KMS-11 (cell line): ENCODE measurements at regions not wholly inside any gene's neighbourhood (a gene's known extent, or its start where the extent isn't known, plus 50 kb on each side); places are given as distances from the start of the nearest gene placed in this dataset.

Experiments used
- H2AFZ ChIP-seq: fragments of 200-600 bp; sonication (generic); 2 replicates; pipeline ENCODE4 v1.6.1; 2016; ENCODE audit warnings: antibody characterized with exemption, mixed run types, low read depth
- H3K27ac ChIP-seq: fragments of 200-600 bp; sonication (generic); 2 replicates; pipeline ENCODE4 v1.6.1; 2016; ENCODE audit warnings: mild to moderate bottlenecking, mixed run types
- H3K27me3 ChIP-seq: fragments of 200-600 bp; sonication (generic); 2 replicates; pipeline ENCODE4 v1.6.1; 2017; ENCODE audit warnings: mild to moderate bottlenecking, low read depth, mixed run types, moderate library complexity; ENCODE audit not compliant: insufficient read depth
- H3K36me3 ChIP-seq: fragments of 200-600 bp; sonication (generic); 2 replicates; pipeline ENCODE4 v1.6.1; 2017; ENCODE audit warnings: mild to moderate bottlenecking, mixed run types; ENCODE audit not compliant: insufficient read depth
- H3K4me1 ChIP-seq: fragments of 200-600 bp; sonication (generic); 2 replicates; pipeline ENCODE4 v1.6.1; 2016; ENCODE audit warnings: mild to moderate bottlenecking, low read depth, mixed run types; ENCODE audit not compliant: poor library complexity, severe bottlenecking
- H3K4me2 ChIP-seq: fragments of 200-600 bp; sonication (generic); 2 replicates; pipeline ENCODE4 v1.7.0; 2016; ENCODE audit warnings: mild to moderate bottlenecking, mixed run types
- H3K4me3 ChIP-seq: fragments of 200-600 bp; sonication (generic); IDR thresholded peaks from 2 replicates; pipeline ENCODE4 v1.6.1; 2017; ENCODE audit warnings: low read depth, low read length, mixed read lengths; ENCODE audit not compliant: insufficient read depth
- H3K79me2 ChIP-seq: fragments of 200-600 bp; sonication (generic); 2 replicates; pipeline ENCODE4 v1.6.1; 2016; ENCODE audit warnings: low read depth, mixed run types; ENCODE audit not compliant: insufficient read depth
- H3K9ac ChIP-seq: fragments of 200-600 bp; sonication (generic); 2 replicates; pipeline ENCODE4 v1.6.1; 2016; ENCODE audit warnings: mild to moderate bottlenecking, mixed run types
- H4K20me1 ChIP-seq: fragments of 200-600 bp; sonication (generic); 2 replicates; pipeline ENCODE4 v1.6.1; 2016; ENCODE audit warnings: mild to moderate bottlenecking, mixed run types; ENCODE audit not compliant: insufficient read depth
- CTCF ChIP-seq: fragments of 200-600 bp; sonication (generic); conservative IDR thresholded peaks from 2 replicates; pipeline ENCODE4 v1.6.1; 2017; ENCODE audit warnings: low read depth, mild to moderate bottlenecking, antibody characterized with exemption, low read length, moderate library complexity, mixed read lengths

GRCh38 chr5:144024545-144024944 lies 145.9 kb downstream of the YIPF5 start:
- Histone ChIP-seq H3K9ac (no peak overlapping the region), H2AFZ (no peak overlapping the region), H3K4me1 (no peaks in the 10 kb centered on the region), H3K27ac (no peak overlapping the region), H3K4me3 (no peak overlapping the region), H3K36me3 (no peaks in the 10 kb centered on the region), H4K20me1 (no peaks in the 10 kb centered on the region), H3K79me2 (no peaks in the 10 kb centered on the region), H3K27me3 (no peaks in the 10 kb centered on the region), H3K4me2 (no peak overlapping the region)
- TF ChIP-seq CTCF = no peak

- Histone ChIP-seq H3K4me2 (no peak overlapping the region), H3K36me3 (no peaks in the 10 kb centered on the region), H3K4me1 (no peaks in the 10 kb centered on the region), H3K27me3 (no peaks in the 10 kb centered on the region), H2AFZ (no peak overlapping the region), H4K20me1 (no peaks in the 10 kb centered on the region), H3K27ac (no peak overlapping the region), H3K4me3 (no peak overlapping the region), H3K9ac (no peak overlapping the region), H3K79me2 (no peaks in the 10 kb centered on the region)
- no peak for TF ChIP-seq CTCF
Observed at GRCh38 chr5:144026286-144026685, 144.2 kb downstream of the YIPF5 start.

GRCh38 chr5:144028058-144028457 lies 142.4 kb downstream of the YIPF5 start:
- Histone ChIP-seq H3K4me1 (no peaks in the 10 kb centered on the region), H3K27ac (no peak overlapping the region), H3K4me2 (no peak overlapping the region), H3K9ac (no peak overlapping the region), H4K20me1 (no peaks in the 10 kb centered on the region), H3K36me3 (no peaks in the 10 kb centered on the region), H2AFZ (no peak overlapping the region), H3K79me2 (no peaks in the 10 kb centered on the region), H3K4me3 (no peak overlapping the region), H3K27me3 (no peaks in the 10 kb centered on the region)
- TF ChIP-seq CTCF = no peak

- H3K4me2 ChIP-seq = no peak overlapping the region
Observed at GRCh38 chr5:144028636-144029035, 141.8 kb downstream of the YIPF5 start.

More at GRCh38 chr5:144028636-144029035, 141.8 kb downstream of the YIPF5 start:
- no peak for TF ChIP-seq CTCF
- Histone ChIP-seq H3K27ac (no peak overlapping the region), H4K20me1 (no peaks in the 10 kb centered on the region), H3K9ac (no peak overlapping the region), H2AFZ (no peak overlapping the region), H3K4me3 (no peak overlapping the region), H3K27me3 (no peaks in the 10 kb centered on the region), H3K36me3 (no peaks in the 10 kb centered on the region), H3K79me2 (no peaks in the 10 kb centered on the region), H3K4me1 (no peaks in the 10 kb centered on the region)
